ENCODE measurements at regions not wholly inside any gene's neighbourhood (a gene's known extent, or its start where the extent isn't known, plus 50 kb on each side); places are given as distances from the start of the nearest gene placed in this dataset.

DNA sequence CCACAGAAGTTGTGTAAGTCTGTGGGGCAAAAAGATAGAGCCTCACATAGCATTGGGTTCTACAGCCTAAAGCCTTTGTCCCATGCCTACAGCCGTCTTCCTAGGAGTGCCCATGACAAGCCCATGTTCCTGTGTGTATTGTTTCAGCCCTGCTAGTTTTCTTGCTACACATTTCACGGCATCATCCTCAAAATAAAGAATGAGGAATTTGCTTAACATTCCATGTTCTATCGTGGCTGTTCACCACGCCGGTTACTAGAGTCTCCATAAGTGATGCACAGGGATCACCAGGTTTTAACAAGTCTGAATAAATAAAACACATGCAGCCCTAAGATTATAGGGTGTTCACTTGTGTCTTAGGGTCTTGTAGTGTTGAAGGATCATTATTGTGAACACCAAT, 87.4 kb upstream of the NGF start:
- no peaks in the 10 kb centered on the region for H3K36me3 ChIP-seq
- TF ChIP-seq EP300 (IDR thresholded peaks at IDR 0.05) (no peak), POLR2A (IDR thresholded peaks at IDR 0.05) (no peak)
- TF ChIP-seq, protein P1, sequence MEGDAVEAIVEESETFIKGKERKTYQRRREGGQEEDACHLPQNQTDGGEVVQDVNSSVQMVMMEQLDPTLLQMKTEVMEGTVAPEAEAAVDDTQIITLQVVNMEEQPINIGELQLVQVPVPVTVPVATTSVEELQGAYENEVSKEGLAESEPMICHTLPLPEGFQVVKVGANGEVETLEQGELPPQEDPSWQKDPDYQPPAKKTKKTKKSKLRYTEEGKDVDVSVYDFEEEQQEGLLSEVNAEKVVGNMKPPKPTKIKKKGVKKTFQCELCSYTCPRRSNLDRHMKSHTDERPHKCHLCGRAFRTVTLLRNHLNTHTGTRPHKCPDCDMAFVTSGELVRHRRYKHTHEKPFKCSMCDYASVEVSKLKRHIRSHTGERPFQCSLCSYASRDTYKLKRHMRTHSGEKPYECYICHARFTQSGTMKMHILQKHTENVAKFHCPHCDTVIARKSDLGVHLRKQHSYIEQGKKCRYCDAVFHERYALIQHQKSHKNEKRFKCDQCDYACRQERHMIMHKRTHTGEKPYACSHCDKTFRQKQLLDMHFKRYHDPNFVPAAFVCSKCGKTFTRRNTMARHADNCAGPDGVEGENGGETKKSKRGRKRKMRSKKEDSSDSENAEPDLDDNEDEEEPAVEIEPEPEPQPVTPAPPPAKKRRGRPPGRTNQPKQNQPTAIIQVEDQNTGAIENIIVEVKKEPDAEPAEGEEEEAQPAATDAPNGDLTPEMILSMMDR (IDR thresholded peaks at IDR 0.05) = no peak
- no peaks in the 10 kb centered on the region for H3K27me3 ChIP-seq
- peaks cover 2% of the 10 kb centered on the region for H3K4me1 ChIP-seq (ENCODE audit: insufficient read depth)
- WGBS, 3 donors = 81 to 87% (median 84%) methylated on average over 5 of the region's 5 CpGs
- intact Hi-C loops (cut with DNase I) = no loop called here
- no peak for DNase-seq
- H3K27ac ChIP-seq = no peak overlapping the region
- H3K9me3 ChIP-seq = no peaks in the 10 kb centered on the region
- H3K4me3 ChIP-seq = no peak overlapping the region

GRCh38 chr1:115423776-115424175, 85.7 kb upstream of the NGF start:
- intact Hi-C loops (cut with DNase I) = no loop called here

GRCh38 chr1:115419571-115419970, 81.5 kb upstream of the NGF start:
- H3K27me3 ChIP-seq = no peaks in the 10 kb centered on the region
- TF ChIP-seq POLR2A (IDR thresholded peaks at IDR 0.05) = no peak
- TF ChIP-seq, protein P1 (IDR thresholded peaks at IDR 0.05) = no peak
- TF ChIP-seq EP300 (IDR thresholded peaks at IDR 0.05) = no peak
- H3K36me3 ChIP-seq = no peaks in the 10 kb centered on the region
- no peak overlapping the region for H3K27ac ChIP-seq
- no peaks in the 10 kb centered on the region for H3K9me3 ChIP-seq
- WGBS, 3 donors = 58 to 60% (median 59%) methylated on average over 3 of the region's 3 CpGs
- no peak for DNase-seq
- no peaks in the 10 kb centered on the region for H3K4me1 ChIP-seq (ENCODE audit: insufficient read depth)
- H3K4me3 ChIP-seq = no peak overlapping the region
- intact Hi-C loops (cut with DNase I) = no loop called here

More at GRCh38 chr1:115423776-115424175, 85.7 kb upstream of the NGF start:
- Histone ChIP-seq H3K27me3 (no peaks in the 10 kb centered on the region), H3K9me3 (no peaks in the 10 kb centered on the region), H3K27ac (no peak overlapping the region), H3K4me1 (ENCODE audit: insufficient read depth) (peaks cover 2% of the 10 kb centered on the region), H3K4me3 (no peak overlapping the region), H3K36me3 (no peaks in the 10 kb centered on the region)
- DNase-seq = no peak
- TF ChIP-seq, protein P1 (IDR thresholded peaks at IDR 0.05) = no peak
- no peak for TF ChIP-seq EP300 (IDR thresholded peaks at IDR 0.05)
- no peak for TF ChIP-seq POLR2A (IDR thresholded peaks at IDR 0.05)
- 52 to 78% (median 55%) methylated on average over 5 of the region's 5 CpGs for WGBS, 3 donors

GRCh38 chr1:115413621-115414020, 75.6 kb upstream of the NGF start:
- intact Hi-C loops (cut with DNase I) = no loop called here

More at GRCh38 chr1:115413621-115414020, 75.6 kb upstream of the NGF start:
- H3K4me3 ChIP-seq = no peak overlapping the region
- peaks cover 3% of the 10 kb centered on the region for H3K4me1 ChIP-seq (ENCODE audit: insufficient read depth)
- TF ChIP-seq, protein P1 (IDR thresholded peaks at IDR 0.05) = no peak
- TF ChIP-seq EP300 (IDR thresholded peaks at IDR 0.05) (no peak), POLR2A (IDR thresholded peaks at IDR 0.05) (no peak)
- 71 to 80% (median 76%) methylated on average over 3 of the region's 3 CpGs for WGBS, 3 donors
- no peak overlapping the region for H3K27ac ChIP-seq
- H3K9me3 ChIP-seq = no peaks in the 10 kb centered on the region
- no peak for DNase-seq
- no peaks in the 10 kb centered on the region for H3K27me3 ChIP-seq
- no peaks in the 10 kb centered on the region for H3K36me3 ChIP-seq
